Right hindlimb (tissue), 1 donor: ENCODE measurements at regions not wholly inside any gene's neighbourhood (a gene's known extent, or its start where the extent isn't known, plus 50 kb on each side); places are given as distances from the start of the nearest gene placed in this dataset.

Experiments
- DNase-seq: peaks from one replicate; pipeline ENCODE4 v3.0.0-alpha.2; 2018

GRCh38 chr2:6794448-6794847 is 71.3 kb downstream of the CMPK2 start:
- no peak for DNase-seq
